K562 (cell line): ENCODE measurements at regions not wholly inside any gene's neighbourhood (a gene's known extent, or its start where the extent isn't known, plus 50 kb on each side); places are given as distances from the start of the nearest gene placed in this dataset.

Source experiments
- ATAC-seq: fragments of 200-7000 bp; cut with Tn5 transposase; 3 replicates; pipeline ENCODE4 v1.9.1; 2020; ENCODE audit warnings: moderate library complexity
- BruUV-seq: library from RNA; stranded (reverse); fragments of 400-500 nt; replicated peaks from 2 replicates; lab custom pipeline; 2021; lab: Mats Ljungman, UMichigan
- CTCF ChIA-PET: fragments of 300-600 bp; formaldehyde crosslinking; extraction: SDS; loops from one replicate; lab custom pipeline; 2021; ENCODE audit warnings: low intra/inter-chr PET ratio; lab: Yijun Ruan, JAX
- POLR2A ChIA-PET: fragments of 300-600, 350-650 bp; sonication (Branson Sonifier 250); formaldehyde crosslinking; extraction: SDS; loops from one replicate; lab custom pipeline; 2021; ENCODE audit warnings: antibody characterized with exemption, inconsistent platforms; lab: Yijun Ruan, JAX
- DNase-seq, 4 experiments: peaks; one replicate each; pipeline versions ENCODE4 v3.0.0 to v3.0.0-alpha.2; 2011 to 2018; ENCODE audit warnings: low spot score in 3 of 4, mixed read lengths in 3 of 4; ENCODE audit errors: extremely low read depth in 1 of 4
- FAIRE-seq: peaks from 2 replicates; lab custom pipeline; 2011; peaks lifted over from hg19 to GRCh38; lab: Jason Lieb, UNC
- H2AFZ ChIP-seq: 2 replicates; pipeline ENCODE4 v1.6.0; 2011; ENCODE audit warnings: low read depth, low read length, control low read depth, inconsistent platforms
- H3K27ac ChIP-seq: fragments of 200-600 bp; 3 replicates; pipeline ENCODE4 v1.8.0; 2011; ENCODE audit warnings: low read depth, mild to moderate bottlenecking, control low read depth, inconsistent platforms, low read length, moderate library complexity, mixed read lengths; ENCODE audit errors: extremely low read depth
- H3K27me3 ChIP-seq, 2 experiments: fragments of 300-600 bp in 1 of 2; 2 replicates in 1 of 2; 3 replicates in 1 of 2; pipeline versions ENCODE4 v1.6.0 to v1.8.0; 2011; ENCODE audit warnings: inconsistent platforms in 2 of 2, low read length in 2 of 2, mild to moderate bottlenecking in 1 of 2, mixed read lengths in 1 of 2, moderate library complexity in 1 of 2; ENCODE audit not compliant: control insufficient read depth in 2 of 2, insufficient read depth in 2 of 2
- H3K36me3 ChIP-seq: fragments of 300-600 bp; 3 replicates; pipeline ENCODE4 v1.8.0; 2011; ENCODE audit warnings: mild to moderate bottlenecking, low read length, inconsistent platforms; ENCODE audit not compliant: control insufficient read depth, insufficient read depth
- H3K4me1 ChIP-seq, 2 experiments: fragments of 200-600 bp in 1 of 2; replicated peaks in 1 of 2; 2 replicates in 1 of 2; 3 replicates in 1 of 2; pipeline versions ENCODE4 v1.5.1 to v1.8.0; 2011; ENCODE audit warnings: inconsistent platforms in 2 of 2, low read length in 2 of 2, mild to moderate bottlenecking in 1 of 2, mixed read lengths in 1 of 2, moderate library complexity in 1 of 2; ENCODE audit not compliant: control insufficient read depth in 2 of 2, insufficient read depth in 2 of 2
- H3K4me2 ChIP-seq: 2 replicates; pipeline ENCODE4 v1.6.1; 2011; ENCODE audit warnings: low read length, control low read depth, inconsistent platforms, mixed read lengths; ENCODE audit not compliant: insufficient read depth
- H3K4me3 ChIP-seq: fragments of 200-600 bp; sonication (generic), shearing (Covaris generic); 2 replicates; pipeline ENCODE4 v1.5.1; 2016; ENCODE audit warnings: control low read depth, inconsistent platforms
- H3K79me2 ChIP-seq: fragments of 200-600 bp; 3 replicates; pipeline ENCODE4 v1.8.0; 2011; ENCODE audit warnings: low read length, inconsistent platforms; ENCODE audit not compliant: control insufficient read depth, insufficient read depth
- H3K9ac ChIP-seq, 2 experiments: 2 replicates each; pipeline versions ENCODE4 v1.6.0 to v1.6.1; 2011; ENCODE audit warnings: low read depth in 2 of 2, low read length in 2 of 2, control low read depth in 1 of 2, inconsistent platforms in 1 of 2, mild to moderate bottlenecking in 1 of 2, mixed read lengths in 1 of 2; ENCODE audit not compliant: insufficient read depth in 1 of 2
- H3K9me1 ChIP-seq: one replicate; pipeline ENCODE4 v1.6.0; 2011; ENCODE audit warnings: inconsistent platforms, mild to moderate bottlenecking, low read length, moderate library complexity; ENCODE audit not compliant: control insufficient read depth, insufficient read depth
- H3K9me3 ChIP-seq: replicated peaks from 2 replicates; pipeline ENCODE4 v1.5.1; 2011; ENCODE audit warnings: low read depth, low read length, inconsistent platforms; ENCODE audit not compliant: control insufficient read depth, insufficient read depth
- H4K20me1 ChIP-seq: replicated peaks from 2 replicates; pipeline ENCODE4 v1.6.1; 2011; ENCODE audit warnings: low read length, inconsistent platforms, mixed read lengths; ENCODE audit not compliant: control insufficient read depth, insufficient read depth
- BRCA1 ChIP-seq, 2 experiments: fragments of 450-650 bp in 1 of 2; sonication (generic) in 1 of 2; formaldehyde crosslinking in 1 of 2; IDR thresholded peaks; 2 replicates each; pipeline versions ENCODE4 v1.5.0 to v1.6.1; 2017 to 2020; ENCODE audit warnings: mild to moderate bottlenecking in 1 of 2, missing genetic modification reagents in 1 of 2
- CREBBP ChIP-seq: IDR thresholded peaks from one replicate; pipeline ENCODE4 v1.6.1; 2012; ENCODE audit warnings: low read depth, mild to moderate bottlenecking, control low read depth, inconsistent platforms, low read length
- FOXP4 ChIP-seq: sonication (generic); formaldehyde crosslinking; IDR thresholded peaks from 2 replicates; pipeline ENCODE4 v1.8.0; 2022; ENCODE audit warnings: mild to moderate bottlenecking, missing genetic modification reagents, borderline replicate concordance
- HDAC8 ChIP-seq: fragments of 450-650 bp; IDR thresholded peaks from 2 replicates; pipeline ENCODE4 v1.6.1; 2016; ENCODE audit warnings: mild to moderate bottlenecking, missing genetic modification characterization, moderate library complexity, missing compliant biosample characterization
- MAFG ChIP-seq: fragments of 450-650 bp; conservative IDR thresholded peaks from 2 replicates; pipeline ENCODE4 v1.6.1; 2016; ENCODE audit warnings: missing genetic modification characterization, missing compliant biosample characterization
- MTA2 ChIP-seq: fragments of 450-650 bp; IDR thresholded peaks from 2 replicates; pipeline ENCODE4 v1.6.1; 2016; ENCODE audit warnings: low read depth
- OTX1 ChIP-seq: fragments of 450-650 bp; formaldehyde crosslinking; IDR thresholded peaks from 2 replicates; pipeline ENCODE4 v1.4.0; 2022; ENCODE audit warnings: mild to moderate bottlenecking
- PCBP2 ChIP-seq: fragments of 200-400 bp; formaldehyde crosslinking; IDR thresholded peaks from 2 replicates; pipeline ENCODE4 v1.6.1; 2018; ENCODE audit warnings: low read length, low read depth, mild to moderate bottlenecking, moderate library complexity; ENCODE audit not compliant: poor library complexity, severe bottlenecking
- PHB ChIP-seq: fragments of 250-450 bp; sonication (Bioruptor Pico); IDR thresholded peaks from 2 replicates; pipeline ENCODE4 v1.5.0; 2021
- PKNOX1 ChIP-seq: fragments of 450-650 bp; IDR thresholded peaks from 2 replicates; pipeline ENCODE4 v1.6.1; 2016
- STAT5B ChIP-seq: fragments of 250-450 bp; sonication (Bioruptor Pico); IDR thresholded peaks from 2 replicates; pipeline ENCODE4 v1.8.0; 2021; ENCODE audit warnings: mild to moderate bottlenecking, inconsistent platforms
- TAF1 ChIP-seq: IDR thresholded peaks from 2 replicates; pipeline ENCODE4 v1.6.1; 2011; ENCODE audit warnings: mild to moderate bottlenecking, low read length, moderate library complexity; ENCODE audit not compliant: insufficient read depth, control insufficient read depth, severe bottlenecking; ENCODE audit errors: extremely low read depth
- TFAP4 ChIP-seq: sonication (generic); formaldehyde crosslinking; IDR thresholded peaks from 2 replicates; pipeline ENCODE4 v1.8.0; 2022; ENCODE audit warnings: missing genetic modification reagents, mild to moderate bottlenecking, moderate library complexity, borderline replicate concordance
- THRAP3 ChIP-seq: fragments of 450-650 bp; IDR thresholded peaks from 2 replicates; pipeline ENCODE4 v1.6.1; 2016; ENCODE audit warnings: mild to moderate bottlenecking, inconsistent platforms, borderline replicate concordance
- ZFP36 ChIP-seq: fragments of 150-350 bp; IDR thresholded peaks from 2 replicates; pipeline ENCODE4 v1.6.1; 2018; ENCODE audit warnings: low read length, low read depth; ENCODE audit not compliant: partially characterized antibody
- ZNF121 ChIP-seq: sonication (generic); formaldehyde crosslinking; conservative IDR thresholded peaks from 2 replicates; pipeline ENCODE4 v1.8.0; 2022; ENCODE audit warnings: missing genetic modification reagents
- ZNF143 ChIP-seq: sonication (generic); formaldehyde crosslinking; IDR thresholded peaks from 2 replicates; pipeline ENCODE4 v1.9.0; 2022; ENCODE audit warnings: mild to moderate bottlenecking, missing genetic modification reagents
- ZNF253 ChIP-seq: fragments of 250-450 bp; sonication (Bioruptor Pico); conservative IDR thresholded peaks from 2 replicates; pipeline ENCODE4 v1.6.1; 2021; ENCODE audit warnings: mild to moderate bottlenecking
- WGBS: fragments of 100-300 bp; shearing (Covaris generic); methylation state at CpG from one replicate; pipeline ENCODE4 v1.1.6; 2016; ENCODE audit warnings: low coverage, mixed read lengths; ENCODE audit not compliant: insufficient coverage; ENCODE audit errors: missing lambda C conversion rate; 5-methylcytosine and 5-hydroxymethylcytosine counted together
- in situ Hi-C: fragments of 300-500 bp; cut with MboI; formaldehyde crosslinking; loops from 4 replicates; pipeline ENCODE4 v1.15.0; 2018; ENCODE audit warnings: inconsistent platforms, mixed read lengths
- intact Hi-C: fragments of 100-400 bp; cut with micrococcal nuclease; formaldehyde crosslinking; loops from 2 replicates; pipeline ENCODE4 v1.14.2; 2022

GRCh38 chr3:192039593-192039992, 578.6 kb downstream of the PYDC2 start:
- H3K4me3 ChIP-seq = no peak overlapping the region
- intact Hi-C loops = loop anchor here (10.0 kb wide), 1 partner anchor 625 kb away; no protein-coding TSS in a partner anchor
- FAIRE-seq (no peak), ATAC-seq (no peak), DNase-seq (no peak)
- TF ChIP-seq ZFP36 (no peak), OTX1 (no peak), HDAC8 (tag) (no peak), BRCA1 (IDR thresholded peaks at IDR 0.05) (no peak), BRCA1 (CRISPR knock-in tag; IDR thresholded peaks at IDR 0.05) (no peak), STAT5B (CRISPR knock-in tag) (no peak), PHB (CRISPR knock-in tag) (no peak), PKNOX1 (no peak), ZNF121 (no peak), ZNF143 (CRISPR knock-in tag) (no peak), PCBP2 (no peak), MTA2 (no peak), TAF1 (no peak), CREBBP (no peak), TFAP4 (CRISPR knock-in tag) (no peak), THRAP3 (no peak), ZNF253 (CRISPR knock-in tag) (no peak), MAFG (tag) (no peak), FOXP4 (CRISPR knock-in tag) (no peak)
- no peaks in the 10 kb centered on the region for H3K36me3 ChIP-seq
- no peaks in the 10 kb centered on the region for H3K79me2 ChIP-seq
- ChIA-PET CTCF (no interaction called here), POLR2A (no interaction called here)
- no peak overlapping the region for H2AFZ ChIP-seq
- H3K9ac ChIP-seq = no peak overlapping the region
- in situ Hi-C loops = no loop called here
- no peaks in the 10 kb centered on the region for H3K9me1 ChIP-seq
- no peak overlapping the region for H3K4me2 ChIP-seq
- 1% methylated on average over 5 of the region's 5 CpGs for WGBS
- 0 out of 2 replicates have a peak, but pooled peaks cover 4% of the 10 kb centered on the region for H3K9me3 ChIP-seq
- H3K4me1 ChIP-seq = no peaks in the 10 kb centered on the region
- H3K27me3 ChIP-seq = no peaks in the 10 kb centered on the region
- BruUV-seq = no TSS peak
- no peak overlapping the region for H3K27ac ChIP-seq
- H4K20me1 ChIP-seq = no peaks in the 10 kb centered on the region
